GM18519 (cell line): ENCODE measurements at regions not wholly inside any gene's neighbourhood (a gene's known extent, or its start where the extent isn't known, plus 50 kb on each side); places are given as distances from the start of the nearest gene placed in this dataset.
A peak's percentile ranks its signal among the peaks of the same experiment; 100 is the strongest.

Experiments
- ATAC-seq: cut with Tn5 transposase; IDR thresholded peaks from one replicate; pipeline ENCODE4 v1.9.1; 2021; ENCODE audit warnings: mild to moderate bottlenecking, moderate library complexity; ENCODE audit not compliant: unreplicated experiment, low FRiP score

GRCh38 chr15:94602754-94603470 is 371.6 kb downstream of the MCTP2 start:
- ATAC-seq = no peak

- ATAC-seq = no peak
Observed at GRCh38 chr15:94606286-94606685, 374.9 kb downstream of the MCTP2 start.

GRCh38 chr15:94607176-94607654 is 375.9 kb downstream of the MCTP2 start:
- ATAC-seq = no peak

GRCh38 chr15:94610069-94610468 is 378.7 kb downstream of the MCTP2 start:
- ATAC-seq = peak; percentile 89

GRCh38 chr15:94610485-94610884 is 379.1 kb downstream of the MCTP2 start:
- no peak for ATAC-seq

- ATAC-seq = no peak
Observed at GRCh38 chr15:94611656-94612055, 380.3 kb downstream of the MCTP2 start.

- no peak for ATAC-seq
Observed at GRCh38 chr15:94615688-94616087, 384.3 kb downstream of the MCTP2 start.

- ATAC-seq = no peak
Observed at GRCh38 chr15:94620632-94621031, 389.3 kb downstream of the MCTP2 start.

GRCh38 chr15:94621736-94622135 is 390.4 kb downstream of the MCTP2 start:
- no peak for ATAC-seq

GRCh38 chr15:94626949-94627348 is 395.6 kb downstream of the MCTP2 start:
- ATAC-seq = no peak

- peak; percentile 69 for ATAC-seq
Observed at GRCh38 chr15:94631608-94632007, 400.2 kb downstream of the MCTP2 start.

GRCh38 chr15:94638183-94638582 is 406.8 kb downstream of the MCTP2 start:
- ATAC-seq = no peak

GRCh38 chr15:94639701-94640100 is 408.3 kb downstream of the MCTP2 start:
- ATAC-seq = no peak

GRCh38 chr15:94644433-94644832 is 413.1 kb downstream of the MCTP2 start:
- no peak for ATAC-seq

- no peak for ATAC-seq
Observed at GRCh38 chr15:94653071-94653470, 421.7 kb downstream of the MCTP2 start.

GRCh38 chr15:94655249-94655880 is 424.0 kb downstream of the MCTP2 start:
- no peak for ATAC-seq

GRCh38 chr15:94665676-94666441 is 434.5 kb downstream of the MCTP2 start:
- ATAC-seq = no peak

- ATAC-seq = no peak
Observed at GRCh38 chr15:94666553-94666952, 435.2 kb downstream of the MCTP2 start.

GRCh38 chr15:94667109-94667508 is 435.7 kb downstream of the MCTP2 start:
- no peak for ATAC-seq

- ATAC-seq = peak; percentile 50
Observed at GRCh38 chr15:94670438-94671034, 439.2 kb downstream of the MCTP2 start.
